ENCODE measurements at regions not wholly inside any gene's neighbourhood (a gene's known extent, or its start where the extent isn't known, plus 50 kb on each side); places are given as distances from the start of the nearest gene placed in this dataset.

DNA sequence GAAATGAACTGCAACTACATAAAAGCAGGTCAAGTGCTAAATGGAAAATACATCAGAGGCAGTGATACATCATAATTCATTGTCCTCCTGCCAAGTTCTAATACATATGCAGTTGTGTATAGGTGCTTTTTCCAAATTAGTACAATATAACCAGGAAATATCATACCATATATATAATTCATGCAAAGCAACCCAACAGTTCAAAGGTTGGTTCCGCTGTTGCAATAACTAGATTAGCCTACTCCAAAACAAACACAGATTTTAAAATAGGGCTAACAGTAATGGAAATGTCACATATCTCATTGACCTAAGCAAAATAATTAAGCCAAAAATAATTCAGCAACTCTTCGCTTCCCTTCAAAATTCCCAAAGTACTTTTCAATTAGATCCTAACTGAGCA, 88.9 kb upstream of the NEBL start (continued):
- no peak for TF ChIP-seq ETV6 (conservative IDR thresholded peaks at IDR 0.05 in 1 of 2, IDR thresholded peaks at IDR 0.05 in 1 of 2; ENCODE audit: borderline replicate concordance in 1 of 2, low read depth in 1 of 2)
- TF ChIP-seq WRNIP1 (IDR thresholded peaks at IDR 0.05; ENCODE audit: borderline replicate concordance, low read depth, low read length), result no peak
- TF ChIP-seq, protein P1, sequence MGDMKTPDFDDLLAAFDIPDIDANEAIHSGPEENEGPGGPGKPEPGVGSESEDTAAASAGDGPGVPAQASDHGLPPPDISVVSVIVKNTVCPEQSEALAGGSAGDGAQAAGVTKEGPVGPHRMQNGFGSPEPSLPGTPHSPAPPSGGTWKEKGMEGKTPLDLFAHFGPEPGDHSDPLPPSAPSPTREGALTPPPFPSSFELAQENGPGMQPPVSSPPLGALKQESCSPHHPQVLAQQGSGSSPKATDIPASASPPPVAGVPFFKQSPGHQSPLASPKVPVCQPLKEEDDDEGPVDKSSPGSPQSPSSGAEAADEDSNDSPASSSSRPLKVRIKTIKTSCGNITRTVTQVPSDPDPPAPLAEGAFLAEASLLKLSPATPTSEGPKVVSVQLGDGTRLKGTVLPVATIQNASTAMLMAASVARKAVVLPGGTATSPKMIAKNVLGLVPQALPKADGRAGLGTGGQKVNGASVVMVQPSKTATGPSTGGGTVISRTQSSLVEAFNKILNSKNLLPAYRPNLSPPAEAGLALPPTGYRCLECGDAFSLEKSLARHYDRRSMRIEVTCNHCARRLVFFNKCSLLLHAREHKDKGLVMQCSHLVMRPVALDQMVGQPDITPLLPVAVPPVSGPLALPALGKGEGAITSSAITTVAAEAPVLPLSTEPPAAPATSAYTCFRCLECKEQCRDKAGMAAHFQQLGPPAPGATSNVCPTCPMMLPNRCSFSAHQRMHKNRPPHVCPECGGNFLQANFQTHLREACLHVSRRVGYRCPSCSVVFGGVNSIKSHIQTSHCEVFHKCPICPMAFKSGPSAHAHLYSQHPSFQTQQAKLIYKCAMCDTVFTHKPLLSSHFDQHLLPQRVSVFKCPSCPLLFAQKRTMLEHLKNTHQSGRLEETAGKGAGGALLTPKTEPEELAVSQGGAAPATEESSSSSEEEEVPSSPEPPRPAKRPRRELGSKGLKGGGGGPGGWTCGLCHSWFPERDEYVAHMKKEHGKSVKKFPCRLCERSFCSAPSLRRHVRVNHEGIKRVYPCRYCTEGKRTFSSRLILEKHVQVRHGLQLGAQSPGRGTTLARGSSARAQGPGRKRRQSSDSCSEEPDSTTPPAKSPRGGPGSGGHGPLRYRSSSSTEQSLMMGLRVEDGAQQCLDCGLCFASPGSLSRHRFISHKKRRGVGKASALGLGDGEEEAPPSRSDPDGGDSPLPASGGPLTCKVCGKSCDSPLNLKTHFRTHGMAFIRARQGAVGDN (IDR thresholded peaks at IDR 0.05), result no peak
- no peak for TF ChIP-seq RELA (IDR thresholded peaks at IDR 0.05; ENCODE audit: borderline replicate concordance, partially characterized antibody)

GRCh38 chr10:20984662-20985061, 87.6 kb upstream of the NEBL start:
- no peak for FAIRE-seq
- no peaks in the 10 kb centered on the region for H3K4me1 ChIP-seq (ENCODE audit: control insufficient read depth, insufficient read depth, low read length)
- ChIA-PET POLR2A (no interaction called here), RAD21 (ENCODE audit: unreplicated experiment) (no interaction called here), CTCF (interaction anchor here (1.1 kb wide), 1 partner anchor 9 kb away, joined by 3 read pairs; no protein-coding TSS in a partner anchor), SMC1A (ENCODE audit: uncharacterized antibody, unreplicated experiment) (no interaction called here)
- no peak overlapping the region for H3K4me3 ChIP-seq
- intact Hi-C loops (cut with micrococcal nuclease; ENCODE audit: unreplicated experiment) (no loop called here), in situ Hi-C loops (cut with MboI) (no loop called here)
- no peak overlapping the region for H3K9ac ChIP-seq (ENCODE audit: control insufficient read depth, insufficient read depth, low read length)
- no peak overlapping the region for H3K4me2 ChIP-seq (ENCODE audit: control insufficient read depth, insufficient read depth)
- ATAC-seq, result no peak
- no peak overlapping the region for H3K27ac ChIP-seq (ENCODE audit: control insufficient read depth, insufficient read depth)
- no TSS peak for BruUV-seq (replicated peaks)
- no peaks in the 10 kb centered on the region for H3K27me3 ChIP-seq (replicated peaks in 1 of 2; ENCODE audit: control insufficient read depth in 2 of 2, insufficient read depth in 2 of 2, low read length in 1 of 2)
- no peaks in the 10 kb centered on the region for H3K79me2 ChIP-seq (ENCODE audit: control insufficient read depth, insufficient read depth, low read length)
- no peak for DNase-seq (ENCODE audit: low read depth, low spot score)
- H4K20me1 ChIP-seq (ENCODE audit: control insufficient read depth, insufficient read depth), result no peaks in the 10 kb centered on the region
- WGBS (ENCODE audit: insufficient coverage, insufficient replicate concordance, low lambda C conversion rate, missing lambda C conversion rate), result 18% methylated on average over 8 of the region's 8 CpGs
- no peaks in the 10 kb centered on the region for H3K36me3 ChIP-seq (ENCODE audit: control insufficient read depth in 2 of 2, insufficient read depth in 2 of 2, low read length in 1 of 2)
- H2AFZ ChIP-seq (ENCODE audit: control insufficient read depth, low read depth, low read length), result no peak overlapping the region
- H3K9me3 ChIP-seq (replicated peaks; ENCODE audit: control insufficient read depth, insufficient read depth, low read length), result no peaks in the 10 kb centered on the region
- TF ChIP-seq, protein P2, sequence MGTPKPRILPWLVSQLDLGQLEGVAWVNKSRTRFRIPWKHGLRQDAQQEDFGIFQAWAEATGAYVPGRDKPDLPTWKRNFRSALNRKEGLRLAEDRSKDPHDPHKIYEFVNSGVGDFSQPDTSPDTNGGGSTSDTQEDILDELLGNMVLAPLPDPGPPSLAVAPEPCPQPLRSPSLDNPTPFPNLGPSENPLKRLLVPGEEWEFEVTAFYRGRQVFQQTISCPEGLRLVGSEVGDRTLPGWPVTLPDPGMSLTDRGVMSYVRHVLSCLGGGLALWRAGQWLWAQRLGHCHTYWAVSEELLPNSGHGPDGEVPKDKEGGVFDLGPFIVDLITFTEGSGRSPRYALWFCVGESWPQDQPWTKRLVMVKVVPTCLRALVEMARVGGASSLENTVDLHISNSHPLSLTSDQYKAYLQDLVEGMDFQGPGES (IDR thresholded peaks at IDR 0.05), result no peak
- no peak for TF ChIP-seq JUND (IDR thresholded peaks at IDR 0.05; ENCODE audit: low read depth, low read length)
- no peak for TF ChIP-seq MEF2A (IDR thresholded peaks at IDR 0.05; ENCODE audit: insufficient read depth, low read depth, low read length)
- TF ChIP-seq NR2F1 (conservative IDR thresholded peaks at IDR 0.05), result no peak
- TF ChIP-seq PAX8 (IDR thresholded peaks at IDR 0.05), result no peak
- TF ChIP-seq, protein P3, sequence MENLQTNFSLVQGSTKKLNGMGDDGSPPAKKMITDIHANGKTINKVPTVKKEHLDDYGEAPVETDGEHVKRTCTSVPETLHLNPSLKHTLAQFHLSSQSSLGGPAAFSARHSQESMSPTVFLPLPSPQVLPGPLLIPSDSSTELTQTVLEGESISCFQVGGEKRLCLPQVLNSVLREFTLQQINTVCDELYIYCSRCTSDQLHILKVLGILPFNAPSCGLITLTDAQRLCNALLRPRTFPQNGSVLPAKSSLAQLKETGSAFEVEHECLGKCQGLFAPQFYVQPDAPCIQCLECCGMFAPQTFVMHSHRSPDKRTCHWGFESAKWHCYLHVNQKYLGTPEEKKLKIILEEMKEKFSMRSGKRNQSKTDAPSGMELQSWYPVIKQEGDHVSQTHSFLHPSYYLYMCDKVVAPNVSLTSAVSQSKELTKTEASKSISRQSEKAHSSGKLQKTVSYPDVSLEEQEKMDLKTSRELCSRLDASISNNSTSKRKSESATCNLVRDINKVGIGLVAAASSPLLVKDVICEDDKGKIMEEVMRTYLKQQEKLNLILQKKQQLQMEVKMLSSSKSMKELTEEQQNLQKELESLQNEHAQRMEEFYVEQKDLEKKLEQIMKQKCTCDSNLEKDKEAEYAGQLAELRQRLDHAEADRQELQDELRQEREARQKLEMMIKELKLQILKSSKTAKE (IDR thresholded peaks at IDR 0.05; ENCODE audit: low read depth, poor library complexity, severe bottlenecking), result no peak
- TF ChIP-seq POLR2AphosphoS2 (IDR thresholded peaks at IDR 0.05; ENCODE audit: low read depth, low read length), result no peak
- no peak for TF ChIP-seq RFX5 (IDR thresholded peaks at IDR 0.05; ENCODE audit: low read depth, low read length)
- no peak for TF ChIP-seq EED (IDR thresholded peaks at IDR 0.05; ENCODE audit: low read depth)
- TF ChIP-seq ASH2L (IDR thresholded peaks at IDR 0.05; ENCODE audit: borderline replicate concordance, low read depth), result no peak
- no peak for TF ChIP-seq E2F4 (IDR thresholded peaks at IDR 0.05; ENCODE audit: low read depth, low read length)
